ENCODE measurements at regions not wholly inside any gene's neighbourhood (a gene's known extent, or its start where the extent isn't known, plus 50 kb on each side); places are given as distances from the start of the nearest gene placed in this dataset.
"Not testable (repeated sequence)": the region's sequence is repeated elsewhere in the genome, so short reads cannot be mapped to it uniquely, and the experiment has no call there.

DNA sequence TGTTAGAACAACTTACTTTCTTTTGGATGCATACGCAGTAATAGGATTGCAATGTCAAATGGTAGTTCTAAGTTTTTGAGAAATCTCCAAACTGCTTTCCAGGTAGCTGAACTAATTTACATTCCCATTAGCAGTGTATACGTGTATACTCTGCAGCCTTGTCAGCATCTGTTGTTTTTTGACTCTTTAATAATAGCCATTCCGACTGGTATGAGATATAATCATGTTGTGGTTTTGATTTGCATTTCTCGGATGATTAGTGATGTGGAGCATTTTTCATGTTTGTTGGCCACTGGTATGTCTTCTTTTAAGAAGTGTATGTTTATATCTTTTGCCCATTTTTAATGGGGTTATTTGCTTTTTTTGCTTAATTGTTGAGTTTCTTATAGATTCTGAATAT lies 76.9 kb upstream of the HNRNPA1L2 start:
- in situ Hi-C loops (cut with HindIII; ENCODE audit: low pct_ligation_motif_present, low pct_unique_long_range_greater_than_20kb, low sequenced_read_pairs); DNase-seq: not testable (repeated sequence)

DNA sequence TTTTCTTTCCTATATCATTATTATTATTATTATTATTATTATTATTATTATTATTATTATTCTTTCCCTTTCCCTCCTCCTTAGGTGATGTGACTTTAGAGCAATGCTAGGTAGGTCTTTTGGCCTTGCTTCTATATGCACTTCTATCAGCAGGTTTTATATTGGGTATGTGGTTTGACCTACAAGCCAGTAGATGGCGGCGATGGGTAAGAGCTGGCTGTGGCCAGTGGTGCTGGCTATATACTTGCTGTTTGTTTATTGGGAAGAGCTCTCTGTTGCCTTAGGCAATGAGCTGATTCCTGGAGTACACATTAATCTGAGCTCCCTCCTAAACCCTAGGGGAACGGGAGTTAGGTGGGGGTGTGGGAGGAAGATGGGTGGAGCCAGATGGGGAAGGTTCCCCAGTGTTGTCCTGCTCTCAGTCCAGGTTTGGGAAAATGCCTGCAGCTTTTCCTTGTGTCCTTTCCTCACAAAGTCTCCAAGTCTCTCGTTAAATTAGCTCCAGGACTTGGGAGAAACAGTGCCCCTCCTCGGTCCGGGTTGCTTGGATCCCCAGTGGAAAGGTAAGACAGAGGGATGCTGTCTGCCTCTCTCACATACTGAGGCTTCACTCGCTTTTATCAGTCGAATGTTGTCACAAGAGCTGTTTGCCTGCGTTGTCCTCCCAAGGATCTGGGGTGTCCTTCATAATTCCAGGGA lies 72.2 kb upstream of the HNRNPA1L2 start:
- in situ Hi-C loops (cut with HindIII; ENCODE audit: low pct_ligation_motif_present, low pct_unique_long_range_greater_than_20kb, low sequenced_read_pairs), result not testable (repeated sequence)

DNA sequence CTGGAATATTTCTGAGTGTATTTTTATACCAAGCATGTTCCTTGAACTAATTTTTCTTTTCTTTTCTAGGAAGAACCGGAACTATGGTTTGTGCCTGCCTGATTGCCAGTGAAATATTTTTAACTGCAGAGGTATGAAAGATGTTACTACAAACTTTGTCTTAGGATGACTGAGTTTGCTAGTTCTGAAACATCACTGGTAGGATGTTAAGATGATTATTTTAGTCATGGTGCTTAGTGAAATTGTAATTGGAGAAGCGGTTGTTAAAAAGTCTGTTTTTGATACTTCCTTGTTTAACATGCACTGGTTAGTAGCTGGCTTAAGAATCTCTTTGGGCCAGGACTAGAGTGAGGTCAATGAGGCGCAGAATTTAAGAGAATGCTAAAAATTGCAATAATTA lies 71.1 kb upstream of the HNRNPA1L2 start:
- DNase-seq; in situ Hi-C loops (cut with HindIII; ENCODE audit: low pct_ligation_motif_present, low pct_unique_long_range_greater_than_20kb, low sequenced_read_pairs): not testable (repeated sequence)

More for the DNA sequence above, 72.2 kb upstream of the HNRNPA1L2 start:
- DNase-seq, result peak; percentile 1

DNA sequence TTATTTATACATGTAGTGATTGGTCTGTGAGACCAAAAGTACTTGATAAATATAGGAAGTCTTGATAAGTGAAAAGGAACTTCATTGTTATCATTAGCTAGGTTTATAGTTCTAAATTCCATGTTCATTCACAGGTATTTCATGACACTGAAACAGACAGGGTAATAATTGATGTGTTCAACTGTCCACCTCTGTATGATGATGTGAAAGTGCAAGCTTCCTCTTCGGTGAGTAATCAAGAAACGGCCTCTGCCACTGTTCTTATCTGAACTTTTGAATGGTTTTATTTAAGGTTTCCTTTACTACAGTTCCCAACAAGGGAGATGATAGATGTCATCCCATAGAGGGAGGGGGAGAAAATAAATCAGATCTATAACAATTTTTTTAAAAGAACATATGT lies 59.3 kb upstream of the HNRNPA1L2 start:
- in situ Hi-C loops (cut with HindIII; ENCODE audit: low pct_ligation_motif_present, low pct_unique_long_range_greater_than_20kb, low sequenced_read_pairs); DNase-seq: not testable (repeated sequence)

All from ACHN (cell line).